HG03520 (cell line): ENCODE measurements at regions not wholly inside any gene's neighbourhood (a gene's known extent, or its start where the extent isn't known, plus 50 kb on each side); places are given as distances from the start of the nearest gene placed in this dataset.
"Not testable (repeated sequence)": the region's sequence is repeated elsewhere in the genome, so short reads cannot be mapped to it uniquely, and the experiment has no call there.

ENCODE experiments used
- ATAC-seq: cut with Tn5 transposase; IDR thresholded peaks from one replicate; pipeline ENCODE4 v1.9.1; 2021; ENCODE audit warnings: mild to moderate bottlenecking, moderate library complexity; ENCODE audit not compliant: unreplicated experiment

GRCh38 chr4:160009656-160010493, 907.0 kb downstream of the RAPGEF2 start:
- no peak for ATAC-seq

- no peak for ATAC-seq
These were observed 917.1 kb downstream of the RAPGEF2 start for GRCh38 chr4:160019936-160020335.

GRCh38 chr4:160020804-160021203, 917.9 kb downstream of the RAPGEF2 start:
- ATAC-seq = no peak

- no peak for ATAC-seq
These were observed 919.0 kb downstream of the RAPGEF2 start for GRCh38 chr4:160021870-160022269.

GRCh38 chr4:160026721-160027120, 923.8 kb downstream of the RAPGEF2 start:
- ATAC-seq = no peak

GRCh38 chr4:160034501-160034900, 931.6 kb downstream of the RAPGEF2 start:
- ATAC-seq = no peak

GRCh38 chr4:160038615-160039014, 935.7 kb downstream of the RAPGEF2 start:
- no peak for ATAC-seq

GRCh38 chr4:160044693-160045092, 941.8 kb downstream of the RAPGEF2 start:
- no peak for ATAC-seq

- ATAC-seq = no peak
These were observed 979.7 kb downstream of the RAPGEF2 start for GRCh38 chr4:160082432-160083207.

GRCh38 chr4:160091631-160092030, 988.8 kb downstream of the RAPGEF2 start:
- ATAC-seq = no peak

GRCh38 chr4:160100316-160100715, 997.4 kb downstream of the RAPGEF2 start:
- ATAC-seq = no peak

GRCh38 chr4:160110891-160111290, 1008.0 kb downstream of the RAPGEF2 start:
- no peak for ATAC-seq

- ATAC-seq = no peak
These were observed 1014.8 kb downstream of the RAPGEF2 start for GRCh38 chr4:160117686-160118085.

GRCh38 chr4:160125576-160126287, 1022.9 kb downstream of the RAPGEF2 start:
- ATAC-seq = not testable (repeated sequence)

GRCh38 chr4:160127211-160127610, 1024.3 kb downstream of the RAPGEF2 start:
- ATAC-seq = no peak

GRCh38 chr4:160129439-160129838, 1026.6 kb downstream of the RAPGEF2 start:
- no peak for ATAC-seq

- ATAC-seq = no peak
These were observed 1033.1 kb downstream of the RAPGEF2 start for GRCh38 chr4:160136021-160136420.

- no peak for ATAC-seq
These were observed 1038.3 kb downstream of the RAPGEF2 start for GRCh38 chr4:160141206-160141605.

GRCh38 chr4:160142579-160142978, 1039.7 kb downstream of the RAPGEF2 start:
- ATAC-seq = peak; percentile 98

- no peak for ATAC-seq
These were observed 1040.7 kb downstream of the RAPGEF2 start for GRCh38 chr4:160143574-160143973.

GRCh38 chr4:160159457-160159856, 1056.6 kb downstream of the RAPGEF2 start:
- no peak for ATAC-seq
